ENCODE measurements at regions not wholly inside any gene's neighbourhood (a gene's known extent, or its start where the extent isn't known, plus 50 kb on each side); places are given as distances from the start of the nearest gene placed in this dataset.

- TF ChIP-seq, protein P1, sequence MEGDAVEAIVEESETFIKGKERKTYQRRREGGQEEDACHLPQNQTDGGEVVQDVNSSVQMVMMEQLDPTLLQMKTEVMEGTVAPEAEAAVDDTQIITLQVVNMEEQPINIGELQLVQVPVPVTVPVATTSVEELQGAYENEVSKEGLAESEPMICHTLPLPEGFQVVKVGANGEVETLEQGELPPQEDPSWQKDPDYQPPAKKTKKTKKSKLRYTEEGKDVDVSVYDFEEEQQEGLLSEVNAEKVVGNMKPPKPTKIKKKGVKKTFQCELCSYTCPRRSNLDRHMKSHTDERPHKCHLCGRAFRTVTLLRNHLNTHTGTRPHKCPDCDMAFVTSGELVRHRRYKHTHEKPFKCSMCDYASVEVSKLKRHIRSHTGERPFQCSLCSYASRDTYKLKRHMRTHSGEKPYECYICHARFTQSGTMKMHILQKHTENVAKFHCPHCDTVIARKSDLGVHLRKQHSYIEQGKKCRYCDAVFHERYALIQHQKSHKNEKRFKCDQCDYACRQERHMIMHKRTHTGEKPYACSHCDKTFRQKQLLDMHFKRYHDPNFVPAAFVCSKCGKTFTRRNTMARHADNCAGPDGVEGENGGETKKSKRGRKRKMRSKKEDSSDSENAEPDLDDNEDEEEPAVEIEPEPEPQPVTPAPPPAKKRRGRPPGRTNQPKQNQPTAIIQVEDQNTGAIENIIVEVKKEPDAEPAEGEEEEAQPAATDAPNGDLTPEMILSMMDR (IDR thresholded peaks at IDR 0.05), result no peak
- TF ChIP-seq EP300 (IDR thresholded peaks at IDR 0.05), result no peak
- no peak for TF ChIP-seq POLR2AphosphoS5 (IDR thresholded peaks at IDR 0.05)
These were observed 895.0 kb downstream of the TBL1XR1 start for GRCh38 chr3:176302271-176302670.

All from gastroesophageal sphincter (tissue), 3 donors.